ENCODE measurements at regions not wholly inside any gene's neighbourhood (a gene's known extent, or its start where the extent isn't known, plus 50 kb on each side); places are given as distances from the start of the nearest gene placed in this dataset.
A peak's percentile ranks its signal among the peaks of the same experiment; 100 is the strongest.

DNA sequence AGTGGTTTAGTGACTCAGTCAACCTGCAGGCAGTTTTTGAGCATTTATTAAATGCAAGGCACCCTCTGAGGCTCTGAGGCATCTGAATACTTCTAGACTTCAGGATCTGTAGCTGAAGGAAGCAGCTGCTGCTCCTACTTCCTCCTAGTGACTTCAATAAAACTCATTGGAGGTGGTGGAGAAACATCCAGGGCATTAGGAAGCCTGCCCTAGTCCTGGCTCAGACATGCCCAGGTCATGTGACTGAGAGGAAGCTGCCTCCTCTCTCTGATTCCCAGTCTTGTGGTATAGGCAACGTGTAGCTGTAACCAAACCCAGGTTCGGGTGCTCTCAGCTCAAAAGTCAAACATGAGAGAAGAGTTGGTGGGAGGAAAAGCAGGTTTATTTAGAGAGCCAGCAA, 287.2 kb upstream of the GYPC start:
- Mint-ChIP-seq H3K27me3 (peaks cover 10% of the 10 kb centered on the region), H3K9me3 (no peaks in the 10 kb centered on the region), H3K27ac (no peak overlapping the region), H3K36me3 (ENCODE audit: low read depth) (no peaks in the 10 kb centered on the region), H3K4me1 (ENCODE audit: low read depth) (no peaks in the 10 kb centered on the region), H3K4me3 (no peak overlapping the region)
- no peak for DNase-seq

DNA sequence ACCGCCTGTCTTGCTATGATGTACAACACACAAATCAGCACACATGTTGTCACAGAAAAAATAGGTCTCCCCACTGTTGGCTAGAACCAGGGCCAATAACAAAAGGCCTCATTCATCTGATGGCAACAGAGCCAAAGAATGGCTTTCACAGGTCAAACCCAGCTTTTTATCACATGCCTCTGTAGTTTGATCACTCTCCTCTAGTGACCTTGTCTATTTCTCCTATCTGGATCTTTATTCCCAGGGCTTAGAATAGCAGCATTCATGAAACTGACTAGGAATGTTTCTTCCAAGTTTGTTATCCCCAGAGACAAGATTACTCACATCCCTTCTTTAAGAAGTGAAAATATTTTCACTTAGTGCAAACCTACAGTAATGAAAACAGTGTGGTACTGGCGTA, 285.8 kb upstream of the GYPC start:
- Mint-ChIP-seq H3K27ac (no peak overlapping the region), H3K4me1 (ENCODE audit: low read depth) (no peaks in the 10 kb centered on the region), H3K27me3 (no peaks in the 10 kb centered on the region), H3K4me3 (no peak overlapping the region), H3K9me3 (no peaks in the 10 kb centered on the region), H3K36me3 (ENCODE audit: low read depth) (no peaks in the 10 kb centered on the region)
- no peak for DNase-seq

DNA sequence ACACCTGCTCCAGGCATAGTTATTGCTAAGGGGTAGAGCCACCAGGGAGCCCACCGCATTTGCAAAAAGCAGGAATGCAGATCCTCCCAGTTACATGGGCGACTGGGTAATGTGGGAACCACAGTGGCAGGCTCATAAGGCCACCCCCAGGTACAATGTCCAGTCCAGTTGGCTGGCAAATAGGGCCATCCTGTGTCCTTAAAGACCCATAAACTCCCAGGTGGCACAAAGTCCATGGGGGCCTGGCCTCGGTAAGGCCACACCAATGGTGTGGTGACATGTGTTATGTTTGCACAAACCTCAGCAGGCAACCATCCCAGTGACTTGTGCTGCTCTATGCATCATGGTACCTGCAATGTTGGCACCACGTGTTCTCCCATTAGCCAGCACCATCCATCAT, 283.6 kb upstream of the GYPC start:
- DNase-seq = no peak
- Mint-ChIP-seq H3K4me3 (no peak overlapping the region), H3K27ac (no peak overlapping the region), H3K9me3 (no peaks in the 10 kb centered on the region), H3K4me1 (ENCODE audit: low read depth) (no peaks in the 10 kb centered on the region), H3K27me3 (peaks cover 4% of the 10 kb centered on the region), H3K36me3 (ENCODE audit: low read depth) (no peaks in the 10 kb centered on the region)

GRCh38 chr2:126378176-126378575, 277.8 kb upstream of the GYPC start:
- Mint-ChIP-seq H3K4me1 (ENCODE audit: low read depth) (no peaks in the 10 kb centered on the region), H3K27me3 (peaks cover 39% of the 10 kb centered on the region), H3K27ac (no peak overlapping the region), H3K36me3 (ENCODE audit: low read depth) (no peaks in the 10 kb centered on the region), H3K4me3 (no peak overlapping the region), H3K9me3 (no peaks in the 10 kb centered on the region)
- no peak for DNase-seq

GRCh38 chr2:126381091-126381490, 274.9 kb upstream of the GYPC start:
- Mint-ChIP-seq H3K27me3 (peaks cover 39% of the 10 kb centered on the region), H3K27ac (no peak overlapping the region), H3K4me1 (ENCODE audit: low read depth) (no peaks in the 10 kb centered on the region), H3K36me3 (ENCODE audit: low read depth) (no peaks in the 10 kb centered on the region), H3K9me3 (peaks cover 3% of the 10 kb centered on the region), H3K4me3 (no peak overlapping the region)
- no peak for DNase-seq

DNA sequence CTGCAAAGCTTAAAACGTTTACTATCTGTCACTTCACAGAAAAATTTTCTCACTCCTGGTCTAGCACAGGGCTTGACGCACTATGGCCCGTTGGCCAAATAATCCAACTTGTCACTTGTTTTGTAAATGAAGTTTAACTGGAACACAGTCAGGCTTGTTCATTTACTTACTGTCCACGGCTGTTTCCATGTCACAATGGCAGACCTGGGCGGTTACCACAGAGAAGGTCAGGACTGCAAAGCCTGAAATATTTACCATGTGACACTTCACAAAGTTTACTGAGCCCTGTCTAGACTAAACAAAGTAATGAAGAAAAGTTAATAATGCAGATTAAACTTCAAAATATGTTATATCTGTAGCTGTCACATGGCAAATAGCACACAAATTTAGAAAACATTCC, 273.0 kb upstream of the GYPC start:
- Mint-ChIP-seq H3K4me3 (no peak overlapping the region), H3K27me3 (peaks cover 32% of the 10 kb centered on the region), H3K4me1 (ENCODE audit: low read depth) (no peaks in the 10 kb centered on the region), H3K9me3 (peaks cover 18% of the 10 kb centered on the region), H3K36me3 (ENCODE audit: low read depth) (no peaks in the 10 kb centered on the region), H3K27ac (no peak overlapping the region)
- no peak for DNase-seq

- peaks cover 18% of the 10 kb centered on the region for H3K9me3 Mint-ChIP-seq
- no peak for DNase-seq
- H3K4me3 Mint-ChIP-seq = no peak overlapping the region
- no peaks in the 10 kb centered on the region for H3K36me3 Mint-ChIP-seq (ENCODE audit: low read depth)
- H3K27ac Mint-ChIP-seq = no peak overlapping the region
- no peaks in the 10 kb centered on the region for H3K4me1 Mint-ChIP-seq (ENCODE audit: low read depth)
- H3K27me3 Mint-ChIP-seq = peaks cover 31% of the 10 kb centered on the region
These were observed 272.2 kb upstream of the GYPC start for GRCh38 chr2:126383800-126384199.

GRCh38 chr2:126385441-126385840, 270.5 kb upstream of the GYPC start:
- H3K27me3 Mint-ChIP-seq = peaks cover 27% of the 10 kb centered on the region
- no peak for DNase-seq
- H3K4me1 Mint-ChIP-seq (ENCODE audit: low read depth) = peaks cover 3% of the 10 kb centered on the region
- H3K36me3 Mint-ChIP-seq (ENCODE audit: low read depth) = no peaks in the 10 kb centered on the region
- H3K9me3 Mint-ChIP-seq = peaks cover 18% of the 10 kb centered on the region
- H3K27ac Mint-ChIP-seq = no peak overlapping the region
- H3K4me3 Mint-ChIP-seq = no peak overlapping the region

- peaks cover 27% of the 10 kb centered on the region for H3K27me3 Mint-ChIP-seq
- peaks cover 18% of the 10 kb centered on the region for H3K9me3 Mint-ChIP-seq
- H3K36me3 Mint-ChIP-seq (ENCODE audit: low read depth) = no peaks in the 10 kb centered on the region
- H3K4me3 Mint-ChIP-seq = no peak overlapping the region
- H3K27ac Mint-ChIP-seq = no peak overlapping the region
- peaks cover 3% of the 10 kb centered on the region for H3K4me1 Mint-ChIP-seq (ENCODE audit: low read depth)
- no peak for DNase-seq
These were observed 270.0 kb upstream of the GYPC start for GRCh38 chr2:126385983-126386382.

- peaks cover 16% of the 10 kb centered on the region for H3K27me3 Mint-ChIP-seq
- no peaks in the 10 kb centered on the region for H3K36me3 Mint-ChIP-seq (ENCODE audit: low read depth)
These were observed 266.5 kb upstream of the GYPC start for GRCh38 chr2:126389446-126389845.

GRCh38 chr2:126392889-126393288, 263.1 kb upstream of the GYPC start:
- H3K27me3 Mint-ChIP-seq = peaks cover 23% of the 10 kb centered on the region
- H3K4me1 Mint-ChIP-seq (ENCODE audit: low read depth) = peaks cover 3% of the 10 kb centered on the region
- no peak overlapping the region for H3K4me3 Mint-ChIP-seq
- no peaks in the 10 kb centered on the region for H3K9me3 Mint-ChIP-seq
- no peak for DNase-seq
- no peaks in the 10 kb centered on the region for H3K36me3 Mint-ChIP-seq (ENCODE audit: low read depth)
- H3K27ac Mint-ChIP-seq = no peak overlapping the region

More at GRCh38 chr2:126389446-126389845, 266.5 kb upstream of the GYPC start:
- no peak for DNase-seq
- Mint-ChIP-seq H3K27ac (no peak overlapping the region), H3K9me3 (peaks cover 18% of the 10 kb centered on the region), H3K4me1 (ENCODE audit: low read depth) (peaks cover 3% of the 10 kb centered on the region), H3K4me3 (no peak overlapping the region)

- Mint-ChIP-seq H3K27ac (no peak overlapping the region), H3K4me3 (no peak overlapping the region), H3K27me3 (peaks cover 16% of the 10 kb centered on the region), H3K9me3 (no peaks in the 10 kb centered on the region), H3K36me3 (ENCODE audit: low read depth) (no peaks in the 10 kb centered on the region), H3K4me1 (ENCODE audit: low read depth) (no peaks in the 10 kb centered on the region)
- peak; percentile 37 for DNase-seq
These were observed 257.0 kb upstream of the GYPC start for GRCh38 chr2:126399001-126399400.

DNA sequence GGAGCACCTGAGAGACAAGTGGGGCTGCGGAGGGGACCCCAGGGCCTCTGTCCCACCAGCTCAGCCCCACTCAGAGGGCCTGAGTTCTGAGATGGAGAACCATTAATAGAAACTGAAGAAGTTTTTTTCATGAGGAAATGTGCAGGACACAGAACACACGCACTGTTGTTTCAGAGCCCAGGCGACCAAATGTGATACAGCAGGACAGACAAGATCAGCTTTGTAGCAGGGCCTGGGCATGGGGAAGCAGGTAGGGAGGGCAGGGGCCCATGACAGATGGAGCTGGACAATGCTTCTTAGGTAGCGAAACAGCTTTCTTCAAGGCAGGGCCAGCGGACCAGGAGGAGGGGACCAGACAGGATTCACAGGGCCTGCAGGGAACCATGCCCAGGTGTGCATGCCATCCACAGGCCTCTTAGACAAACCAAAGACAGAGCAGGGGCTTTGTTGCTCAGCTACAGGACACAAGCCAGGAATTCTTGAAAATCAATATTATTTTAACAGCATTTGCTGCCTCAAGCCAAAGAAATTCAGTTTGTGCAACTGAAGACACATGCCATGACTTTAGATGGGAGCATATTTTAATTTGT, 252.8 kb upstream of the GYPC start:
- no peaks in the 10 kb centered on the region for H3K36me3 Mint-ChIP-seq (ENCODE audit: low read depth)
- no peak overlapping the region for H3K4me3 Mint-ChIP-seq
- no peak overlapping the region for H3K27ac Mint-ChIP-seq
- no peaks in the 10 kb centered on the region for H3K4me1 Mint-ChIP-seq (ENCODE audit: low read depth)
- no peak for DNase-seq
- H3K9me3 Mint-ChIP-seq = no peaks in the 10 kb centered on the region
- H3K27me3 Mint-ChIP-seq = peaks cover 7% of the 10 kb centered on the region

DNA sequence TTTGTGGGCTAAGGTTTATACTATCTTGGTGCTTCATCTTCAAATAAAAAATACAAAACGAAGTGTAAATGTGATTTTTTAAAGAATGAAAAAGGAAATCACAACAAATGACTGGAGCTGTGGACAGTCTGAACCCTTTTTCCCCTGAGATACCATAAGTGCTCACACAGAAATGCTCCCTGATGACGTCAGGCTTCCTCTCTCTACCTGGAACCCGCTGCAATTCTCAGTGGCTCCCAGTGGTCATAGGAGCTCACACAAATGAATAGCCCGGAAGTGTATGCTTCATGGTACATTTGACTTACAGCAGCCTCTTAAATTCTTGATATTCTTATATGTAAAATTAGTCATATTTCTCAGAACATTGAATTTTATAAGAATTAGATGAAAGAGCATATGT, 249.7 kb upstream of the GYPC start:
- Mint-ChIP-seq H3K36me3 (ENCODE audit: low read depth) (no peaks in the 10 kb centered on the region), H3K27ac (no peak overlapping the region), H3K27me3 (peaks cover 2% of the 10 kb centered on the region), H3K4me3 (no peak overlapping the region), H3K4me1 (ENCODE audit: low read depth) (peaks cover under 1% of the 10 kb centered on the region), H3K9me3 (no peaks in the 10 kb centered on the region)
- DNase-seq = no peak

DNA sequence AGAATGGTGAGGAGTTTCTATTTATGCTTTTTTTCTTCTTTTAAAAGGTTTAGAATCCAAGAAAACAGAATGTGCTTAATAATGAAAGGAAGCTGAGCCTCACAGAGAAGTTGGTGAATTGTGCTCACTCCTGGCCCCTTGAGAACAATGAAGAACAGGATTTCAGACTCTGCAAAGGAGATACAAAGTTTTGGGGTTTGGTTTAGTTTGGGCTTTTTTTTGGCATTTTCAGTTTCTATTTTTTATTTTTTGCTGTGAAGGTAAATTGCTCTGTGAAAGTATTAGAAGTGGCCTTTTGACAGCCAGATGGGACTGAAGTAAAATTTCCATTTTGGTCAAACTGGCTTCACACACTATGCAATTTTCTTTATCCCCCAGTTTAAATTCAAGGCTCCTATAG, 247.3 kb upstream of the GYPC start:
- H3K9me3 Mint-ChIP-seq = no peaks in the 10 kb centered on the region
- peaks cover 21% of the 10 kb centered on the region for H3K4me1 Mint-ChIP-seq (ENCODE audit: low read depth)
- DNase-seq = no peak
- no peak overlapping the region for H3K27ac Mint-ChIP-seq
- no peaks in the 10 kb centered on the region for H3K36me3 Mint-ChIP-seq (ENCODE audit: low read depth)
- no peak overlapping the region for H3K4me3 Mint-ChIP-seq
- no peaks in the 10 kb centered on the region for H3K27me3 Mint-ChIP-seq

- Mint-ChIP-seq H3K27me3 (no peaks in the 10 kb centered on the region), H3K4me1 (ENCODE audit: low read depth) (peaks cover 24% of the 10 kb centered on the region), H3K9me3 (no peaks in the 10 kb centered on the region), H3K36me3 (ENCODE audit: low read depth) (no peaks in the 10 kb centered on the region), H3K4me3 (no peak overlapping the region), H3K27ac (no peak overlapping the region)
- DNase-seq = no peak
These were observed 246.1 kb upstream of the GYPC start for GRCh38 chr2:126409850-126410249.
